A673 (cell line): ENCODE measurements at regions not wholly inside any gene's neighbourhood (a gene's known extent, or its start where the extent isn't known, plus 50 kb on each side); places are given as distances from the start of the nearest gene placed in this dataset.

ENCODE experiments used
- BruUV-seq: library from RNA; stranded (reverse); fragments of 400-500 nt; replicated peaks from 2 replicates; lab custom pipeline; 2021; lab: Mats Ljungman, UMichigan
- CTCF ChIA-PET: fragments of 300-600 bp; sonication (Branson Sonifier 250); formaldehyde crosslinking; loops from one replicate; lab custom pipeline; 2022; ENCODE audit warnings: antibody characterized with exemption; lab: Charles Lee
- POLR2A ChIA-PET: fragments of 300-600 bp; sonication (Branson Sonifier 250); formaldehyde crosslinking; loops from one replicate; lab custom pipeline; 2022; ENCODE audit warnings: antibody characterized with exemption; ENCODE audit not compliant: low non-redundant PET; lab: Charles Lee
- DNase-seq: peaks from one replicate; pipeline ENCODE4 v3.0.0-alpha.2; 2015; ENCODE audit warnings: low spot score
- H3K27ac ChIP-seq: fragments of 200-600 bp; sonication (generic); 2 replicates; pipeline ENCODE4 v1.5.1; 2016; ENCODE audit warnings: mixed run types, low read depth, mild to moderate bottlenecking, mixed read lengths, antibody characterized with exemption, low read length; ENCODE audit not compliant: poor library complexity, severe bottlenecking
- H3K27me3 ChIP-seq: fragments of 200-600 bp; sonication (generic); replicated peaks from 2 replicates; pipeline ENCODE4 v1.6.1; 2017; ENCODE audit warnings: mixed run types, low read depth, mild to moderate bottlenecking, mixed read lengths, antibody characterized with exemption, low read length; ENCODE audit not compliant: insufficient read depth, poor library complexity
- H3K36me3 ChIP-seq: fragments of 200-600 bp; sonication (generic); 2 replicates; pipeline ENCODE4 v1.6.1; 2016; ENCODE audit warnings: mixed run types, mild to moderate bottlenecking, mixed read lengths, antibody characterized with exemption, low read length; ENCODE audit not compliant: insufficient read depth, poor library complexity, severe bottlenecking
- H3K4me1 ChIP-seq: fragments of 200-600 bp; sonication (generic); 2 replicates; pipeline ENCODE4 v1.6.1; 2017; ENCODE audit warnings: mixed run types, mild to moderate bottlenecking, mixed read lengths, antibody characterized with exemption, low read length; ENCODE audit not compliant: insufficient read depth, poor library complexity, severe bottlenecking
- H3K4me3 ChIP-seq: fragments of 200-600 bp; sonication (generic); 2 replicates; pipeline ENCODE4 v1.5.1; 2016; ENCODE audit warnings: low read depth, mixed run types, mild to moderate bottlenecking, mixed read lengths, low read length; ENCODE audit not compliant: poor library complexity, severe bottlenecking
- H3K9me3 ChIP-seq: fragments of 200-600 bp; sonication (generic); 2 replicates; pipeline ENCODE4 v1.6.1; 2016; ENCODE audit warnings: mixed run types, low read depth, mild to moderate bottlenecking, mixed read lengths, antibody characterized with exemption, low read length; ENCODE audit not compliant: poor library complexity, severe bottlenecking
- EZH2 ChIP-seq: fragments of 200-600 bp; sonication (generic); IDR thresholded peaks from 2 replicates; pipeline ENCODE4 v1.6.1; 2017; ENCODE audit warnings: borderline replicate concordance, low read depth, mild to moderate bottlenecking, mixed read lengths, antibody characterized with exemption, low read length; ENCODE audit not compliant: poor library complexity, severe bottlenecking
- intact Hi-C: fragments of 100-400 bp; cut with micrococcal nuclease; formaldehyde crosslinking; loops from one replicate; pipeline ENCODE4 v1.10.0; 2022; ENCODE audit not compliant: unreplicated experiment
- TF ChIP-seq, protein P1 (sequence below): fragments of 300-800, 200-600 bp; sonication (generic); conservative IDR thresholded peaks from 2 replicates; pipeline ENCODE4 v1.5.1; 2017; ENCODE audit warnings: low read depth, mild to moderate bottlenecking, antibody characterized with exemption, low read length, moderate library complexity, mixed read lengths

- ChIA-PET POLR2A (no interaction called here), CTCF (no interaction called here)
- Histone ChIP-seq H3K36me3 (no peaks in the 10 kb centered on the region), H3K9me3 (no peaks in the 10 kb centered on the region), H3K27me3 (no peaks in the 10 kb centered on the region), H3K27ac (no peak overlapping the region), H3K4me3 (no peak overlapping the region), H3K4me1 (no peaks in the 10 kb centered on the region)
- TF ChIP-seq, protein P1, sequence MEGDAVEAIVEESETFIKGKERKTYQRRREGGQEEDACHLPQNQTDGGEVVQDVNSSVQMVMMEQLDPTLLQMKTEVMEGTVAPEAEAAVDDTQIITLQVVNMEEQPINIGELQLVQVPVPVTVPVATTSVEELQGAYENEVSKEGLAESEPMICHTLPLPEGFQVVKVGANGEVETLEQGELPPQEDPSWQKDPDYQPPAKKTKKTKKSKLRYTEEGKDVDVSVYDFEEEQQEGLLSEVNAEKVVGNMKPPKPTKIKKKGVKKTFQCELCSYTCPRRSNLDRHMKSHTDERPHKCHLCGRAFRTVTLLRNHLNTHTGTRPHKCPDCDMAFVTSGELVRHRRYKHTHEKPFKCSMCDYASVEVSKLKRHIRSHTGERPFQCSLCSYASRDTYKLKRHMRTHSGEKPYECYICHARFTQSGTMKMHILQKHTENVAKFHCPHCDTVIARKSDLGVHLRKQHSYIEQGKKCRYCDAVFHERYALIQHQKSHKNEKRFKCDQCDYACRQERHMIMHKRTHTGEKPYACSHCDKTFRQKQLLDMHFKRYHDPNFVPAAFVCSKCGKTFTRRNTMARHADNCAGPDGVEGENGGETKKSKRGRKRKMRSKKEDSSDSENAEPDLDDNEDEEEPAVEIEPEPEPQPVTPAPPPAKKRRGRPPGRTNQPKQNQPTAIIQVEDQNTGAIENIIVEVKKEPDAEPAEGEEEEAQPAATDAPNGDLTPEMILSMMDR: no peak
- no peak for TF ChIP-seq EZH2
- BruUV-seq: no TSS peak
- intact Hi-C loops: no loop called here
- DNase-seq: peak; percentile 33
Observed at GRCh38 chr13:38602266-38602665, 84.6 kb upstream of the FREM2 start.

GRCh38 chr13:38606699-38607535, 80.0 kb upstream of the FREM2 start:
- no peaks in the 10 kb centered on the region for H3K4me1 ChIP-seq
- intact Hi-C loops: no loop called here
- no peaks in the 10 kb centered on the region for H3K27me3 ChIP-seq
- no TSS peak for BruUV-seq
- H3K9me3 ChIP-seq: no peaks in the 10 kb centered on the region
- no peak for TF ChIP-seq EZH2
- TF ChIP-seq, protein P1: no peak
- H3K36me3 ChIP-seq: no peaks in the 10 kb centered on the region
- DNase-seq: peak; percentile 60
- POLR2A ChIA-PET: no interaction called here
- no peak overlapping the region for H3K27ac ChIP-seq
- CTCF ChIA-PET: no interaction called here
- H3K4me3 ChIP-seq: no peak overlapping the region

GRCh38 chr13:38617936-38618335, 68.9 kb upstream of the FREM2 start:
- intact Hi-C loops: no loop called here
- no peak overlapping the region for H3K27ac ChIP-seq
- no TSS peak for BruUV-seq
- no peak for DNase-seq
- CTCF ChIA-PET: no interaction called here
- no peaks in the 10 kb centered on the region for H3K27me3 ChIP-seq
- TF ChIP-seq EZH2: no peak
- TF ChIP-seq, protein P1: no peak
- POLR2A ChIA-PET: no interaction called here
- no peaks in the 10 kb centered on the region for H3K9me3 ChIP-seq
- H3K36me3 ChIP-seq: no peaks in the 10 kb centered on the region
- H3K4me3 ChIP-seq: no peak overlapping the region
- no peaks in the 10 kb centered on the region for H3K4me1 ChIP-seq
